ENCODE measurements at regions not wholly inside any gene's neighbourhood (a gene's known extent, or its start where the extent isn't known, plus 50 kb on each side); places are given as distances from the start of the nearest gene placed in this dataset.

- intact Hi-C loops (cut with micrococcal nuclease; ENCODE audit: unreplicated experiment): no loop called here
These were observed 538.0 kb downstream of the LTN1 start for GRCh38 chr21:28454564-28455252.

GRCh38 chr21:28447462-28447861 is 545.2 kb downstream of the LTN1 start:
- peaks cover 4% of the 10 kb centered on the region for H3K9me3 Mint-ChIP-seq (ENCODE audit: low read depth, unreplicated experiment)
- no peak overlapping the region for H3K4me3 Mint-ChIP-seq (ENCODE audit: low read depth, unreplicated experiment)
- H3K27me3 Mint-ChIP-seq (ENCODE audit: unreplicated experiment): no peaks in the 10 kb centered on the region
- TF ChIP-seq CTCF (IDR thresholded peaks at IDR 0.05; ENCODE audit: unreplicated experiment): no peak
- H3K4me1 Mint-ChIP-seq (ENCODE audit: low read depth, unreplicated experiment): no peaks in the 10 kb centered on the region
- no TSS peak for BruUV-seq (replicated peaks)
- no peak for DNase-seq
- intact Hi-C loops (cut with micrococcal nuclease; ENCODE audit: unreplicated experiment): no loop called here
- H3K36me3 Mint-ChIP-seq (ENCODE audit: insufficient read depth, unreplicated experiment): no peaks in the 10 kb centered on the region
- CTCF ChIA-PET: no interaction called here
- no peak overlapping the region for H3K27ac Mint-ChIP-seq (ENCODE audit: unreplicated experiment)

More at GRCh38 chr21:28454564-28455252, 538.0 kb downstream of the LTN1 start:
- H3K4me3 Mint-ChIP-seq (ENCODE audit: low read depth, unreplicated experiment): no peak overlapping the region
- DNase-seq: no peak
- H3K4me1 Mint-ChIP-seq (ENCODE audit: low read depth, unreplicated experiment): no peaks in the 10 kb centered on the region
- TF ChIP-seq CTCF (IDR thresholded peaks at IDR 0.05; ENCODE audit: unreplicated experiment): no peak
- H3K27me3 Mint-ChIP-seq (ENCODE audit: unreplicated experiment): no peaks in the 10 kb centered on the region
- no TSS peak for BruUV-seq (replicated peaks)
- no peaks in the 10 kb centered on the region for H3K36me3 Mint-ChIP-seq (ENCODE audit: insufficient read depth, unreplicated experiment)
- CTCF ChIA-PET: no interaction called here
- no peak overlapping the region for H3K27ac Mint-ChIP-seq (ENCODE audit: unreplicated experiment)
- H3K9me3 Mint-ChIP-seq (ENCODE audit: low read depth, unreplicated experiment): no peaks in the 10 kb centered on the region

GRCh38 chr21:28445141-28445830 is 547.4 kb downstream of the LTN1 start:
- no peak overlapping the region for H3K27ac Mint-ChIP-seq (ENCODE audit: unreplicated experiment)
- peaks cover 4% of the 10 kb centered on the region for H3K9me3 Mint-ChIP-seq (ENCODE audit: low read depth, unreplicated experiment)

GRCh38 chr21:28444557-28444956 is 548.1 kb downstream of the LTN1 start:
- peaks cover 4% of the 10 kb centered on the region for H3K9me3 Mint-ChIP-seq (ENCODE audit: low read depth, unreplicated experiment)
- H3K4me1 Mint-ChIP-seq (ENCODE audit: low read depth, unreplicated experiment): no peaks in the 10 kb centered on the region
- no peaks in the 10 kb centered on the region for H3K36me3 Mint-ChIP-seq (ENCODE audit: insufficient read depth, unreplicated experiment)
- TF ChIP-seq CTCF (IDR thresholded peaks at IDR 0.05; ENCODE audit: unreplicated experiment): no peak
- no peaks in the 10 kb centered on the region for H3K27me3 Mint-ChIP-seq (ENCODE audit: unreplicated experiment)
- no peak overlapping the region for H3K27ac Mint-ChIP-seq (ENCODE audit: unreplicated experiment)
- H3K4me3 Mint-ChIP-seq (ENCODE audit: low read depth, unreplicated experiment): no peak overlapping the region
- BruUV-seq (replicated peaks): no TSS peak
- DNase-seq: no peak
- intact Hi-C loops (cut with micrococcal nuclease; ENCODE audit: unreplicated experiment): no loop called here
- CTCF ChIA-PET: no interaction called here

More at GRCh38 chr21:28445141-28445830, 547.4 kb downstream of the LTN1 start:
- Mint-ChIP-seq H3K27me3 (ENCODE audit: unreplicated experiment) (no peaks in the 10 kb centered on the region), H3K4me3 (ENCODE audit: low read depth, unreplicated experiment) (no peak overlapping the region), H3K4me1 (ENCODE audit: low read depth, unreplicated experiment) (no peaks in the 10 kb centered on the region), H3K36me3 (ENCODE audit: insufficient read depth, unreplicated experiment) (no peaks in the 10 kb centered on the region)
- BruUV-seq (replicated peaks): no TSS peak
- DNase-seq: no peak
- intact Hi-C loops (cut with micrococcal nuclease; ENCODE audit: unreplicated experiment): no loop called here
- CTCF ChIA-PET: no interaction called here
- no peak for TF ChIP-seq CTCF (IDR thresholded peaks at IDR 0.05; ENCODE audit: unreplicated experiment)
